Naive thymus-derived CD4-positive, alpha-beta T cell (primary cell): ENCODE measurements at regions not wholly inside any gene's neighbourhood (a gene's known extent, or its start where the extent isn't known, plus 50 kb on each side); places are given as distances from the start of the nearest gene placed in this dataset.

Source experiments
- ATAC-seq: fragments of 150-1000 bp; cut with Tn5 transposase; 2 replicates; pipeline ENCODE4 v1.10.0; 2021; ENCODE audit warnings: mild to moderate bottlenecking, moderate library complexity
- CTCF ChIA-PET: fragments of 350-600 bp; sonication (Branson Sonifier 250); formaldehyde crosslinking; loops from one replicate; lab custom pipeline; 2021; ENCODE audit warnings: antibody characterized with exemption; lab: Charles Lee
- POLR2A ChIA-PET: fragments of 350-600 bp; sonication (Branson Sonifier 250); formaldehyde crosslinking; loops from one replicate; lab custom pipeline; 2021; ENCODE audit warnings: antibody characterized with exemption, inconsistent platforms; lab: Charles Lee
- DNase-seq, 9 donors: peaks; one replicate each; pipeline versions ENCODE4 v3.0.0 to v3.0.0-alpha.2; 2020 to 2022; ENCODE audit warnings: mixed read lengths in 1 of 9
- H3K27ac ChIP-seq: one replicate; pipeline ENCODE4 v1.7.0; 2013; ENCODE audit warnings: mild to moderate bottlenecking, low read depth, low read length, moderate library complexity
- H3K27me3 ChIP-seq, 2 donors: one replicate each; pipeline ENCODE4 v1.7.0; 2013; ENCODE audit warnings: low read length in 2 of 2, mild to moderate bottlenecking in 2 of 2, moderate library complexity in 2 of 2; ENCODE audit not compliant: control insufficient read depth in 2 of 2, insufficient read depth in 2 of 2
- H3K36me3 ChIP-seq, 3 experiments: 1 replicate in 2 of 3; 2 replicates in 1 of 3; pipeline ENCODE4 v1.7.0; 2013; ENCODE audit warnings: low read length in 3 of 3, mild to moderate bottlenecking in 3 of 3, moderate library complexity in 1 of 3; ENCODE audit not compliant: insufficient read depth in 3 of 3, control insufficient read depth in 2 of 3
- H3K4me1 ChIP-seq, 2 donors: one replicate each; pipeline ENCODE4 v1.7.0; 2013; ENCODE audit warnings: low read length in 2 of 2, mild to moderate bottlenecking in 2 of 2, moderate library complexity in 1 of 2; ENCODE audit not compliant: control insufficient read depth in 2 of 2, insufficient read depth in 2 of 2
- H3K4me3 ChIP-seq: 2 replicates; pipeline ENCODE4 v1.7.0; 2013; ENCODE audit warnings: mild to moderate bottlenecking, low read length
- H3K9me3 ChIP-seq, 3 experiments: 1 replicate in 2 of 3; 2 replicates in 1 of 3; pipeline ENCODE4 v1.7.0; 2013; ENCODE audit warnings: low read length in 3 of 3; ENCODE audit not compliant: control insufficient read depth in 2 of 3
- H3K27ac Mint-ChIP-seq, 9 donors: one replicate each; pipeline ENCODE4 v1.8.0; 2020 to 2022; ENCODE audit warnings: mixed read lengths in 9 of 9, mild to moderate bottlenecking in 8 of 9, moderate library complexity in 5 of 9, inconsistent platforms in 2 of 9
- H3K27me3 Mint-ChIP-seq, 5 donors: one replicate each; pipeline ENCODE4 v1.8.0; 2021 to 2022; ENCODE audit warnings: mixed read lengths in 5 of 5, mild to moderate bottlenecking in 1 of 5
- H3K36me3 Mint-ChIP-seq, 5 donors: one replicate each; pipeline ENCODE4 v1.8.0; 2020 to 2022; ENCODE audit warnings: mixed read lengths in 5 of 5, mild to moderate bottlenecking in 3 of 5, inconsistent platforms in 1 of 5
- H3K4me1 Mint-ChIP-seq, 7 donors: one replicate each; pipeline ENCODE4 v1.8.0; 2020 to 2022; ENCODE audit warnings: mixed read lengths in 7 of 7, mild to moderate bottlenecking in 3 of 7, inconsistent platforms in 1 of 7
- H3K4me3 Mint-ChIP-seq, 10 donors: one replicate each; pipeline ENCODE4 v1.8.0; 2020 to 2022; ENCODE audit warnings: mild to moderate bottlenecking in 10 of 10, mixed read lengths in 10 of 10, moderate library complexity in 6 of 10, inconsistent platforms in 2 of 10
- H3K9me3 Mint-ChIP-seq, 11 donors: one replicate each; pipeline ENCODE4 v1.8.0; 2020 to 2022; ENCODE audit warnings: mixed read lengths in 11 of 11, mild to moderate bottlenecking in 4 of 11, inconsistent platforms in 1 of 11, moderate library complexity in 1 of 11
- intact Hi-C, 2 donors: fragments of 100-400 bp; cut with micrococcal nuclease; formaldehyde crosslinking; loops; one replicate each; pipeline ENCODE4 v1.15.1; 2023

DNA sequence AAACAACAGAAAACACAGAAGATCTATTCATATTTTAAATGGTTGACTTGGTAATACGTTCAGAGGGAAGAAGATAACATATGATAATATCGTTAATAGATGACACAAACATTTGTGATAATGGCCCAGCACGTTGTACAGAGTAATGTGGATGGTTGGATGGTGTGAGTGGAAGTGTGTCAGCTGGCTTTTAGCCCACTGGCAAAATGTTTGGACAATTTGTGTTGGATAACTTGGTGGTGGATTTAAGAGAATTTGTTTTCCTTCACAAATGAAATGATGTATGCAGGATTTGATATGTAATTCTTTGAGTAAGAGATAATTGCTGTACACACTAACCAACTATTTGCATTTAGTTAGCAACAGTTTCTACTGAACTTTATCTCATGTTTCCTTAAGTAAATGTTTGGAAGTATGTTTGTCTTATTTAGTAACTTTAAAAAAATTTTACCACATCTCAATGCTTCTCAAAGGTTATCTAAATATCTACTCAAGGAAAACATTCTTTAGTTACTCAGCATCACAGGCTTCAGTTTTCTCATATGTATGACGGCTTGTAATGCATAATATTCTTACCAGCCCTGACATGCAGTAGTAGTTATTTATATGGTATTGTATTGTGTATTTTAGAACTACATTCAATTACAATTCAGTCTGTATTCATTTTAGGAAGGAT lies 328.5 kb upstream of the GOLIM4 start:
- Histone ChIP-seq H3K9me3 (no peaks in the 10 kb centered on the region), H3K27ac (no peak overlapping the region), H3K27me3 (no peaks in the 10 kb centered on the region), H3K36me3 (no peaks in the 10 kb centered on the region), H3K4me3 (no peak overlapping the region), H3K4me1 (no peaks in the 10 kb centered on the region)
- intact Hi-C loops: no loop called here
- no peaks in the 10 kb centered on the region for H3K36me3 Mint-ChIP-seq
- ATAC-seq: no peak
- no peaks in the 10 kb centered on the region for H3K4me1 Mint-ChIP-seq
- H3K9me3 Mint-ChIP-seq: peaks cover 0 to 13% (median 0%) of the 10 kb centered on the region in 11 donors
- no peak overlapping the region for H3K4me3 Mint-ChIP-seq
- no peak for DNase-seq
- POLR2A ChIA-PET: no interaction called here
- CTCF ChIA-PET: no interaction called here
- H3K27ac Mint-ChIP-seq: no peak overlapping the region
- H3K27me3 Mint-ChIP-seq: no peaks in the 10 kb centered on the region

DNA sequence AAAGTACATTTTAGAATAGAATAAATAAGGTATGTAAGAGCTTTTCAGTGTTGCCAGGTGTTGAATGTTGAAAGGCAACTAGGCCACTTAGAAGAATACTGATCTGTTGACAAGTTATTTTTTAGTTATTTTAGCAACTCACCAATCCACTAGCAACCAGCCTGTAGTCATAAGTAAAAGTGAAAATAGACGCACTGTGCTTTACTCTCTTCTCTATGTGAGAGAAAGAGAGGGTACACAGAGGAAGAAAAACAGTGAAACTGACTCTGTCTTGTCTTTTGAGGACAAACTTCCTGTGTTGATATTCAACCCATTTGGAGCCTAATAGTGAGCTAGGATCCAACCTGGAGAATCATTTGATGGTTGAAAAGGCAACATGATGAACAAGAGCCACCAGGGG lies 327.1 kb upstream of the GOLIM4 start:
- Histone ChIP-seq H3K27me3 (no peaks in the 10 kb centered on the region), H3K36me3 (no peaks in the 10 kb centered on the region), H3K27ac (no peak overlapping the region), H3K4me1 (no peaks in the 10 kb centered on the region), H3K9me3 (no peaks in the 10 kb centered on the region), H3K4me3 (no peak overlapping the region)
- ATAC-seq (no peak), DNase-seq (no peak)
- H3K27me3 Mint-ChIP-seq: no peaks in the 10 kb centered on the region
- POLR2A ChIA-PET: no interaction called here
- H3K4me1 Mint-ChIP-seq: no peaks in the 10 kb centered on the region
- no peak overlapping the region for H3K4me3 Mint-ChIP-seq
- no peaks in the 10 kb centered on the region for H3K36me3 Mint-ChIP-seq
- H3K9me3 Mint-ChIP-seq: peaks cover 0 to 13% (median 0%) of the 10 kb centered on the region in 11 donors
- H3K27ac Mint-ChIP-seq: no peak overlapping the region
- CTCF ChIA-PET: no interaction called here
- intact Hi-C loops: no loop called here

DNA sequence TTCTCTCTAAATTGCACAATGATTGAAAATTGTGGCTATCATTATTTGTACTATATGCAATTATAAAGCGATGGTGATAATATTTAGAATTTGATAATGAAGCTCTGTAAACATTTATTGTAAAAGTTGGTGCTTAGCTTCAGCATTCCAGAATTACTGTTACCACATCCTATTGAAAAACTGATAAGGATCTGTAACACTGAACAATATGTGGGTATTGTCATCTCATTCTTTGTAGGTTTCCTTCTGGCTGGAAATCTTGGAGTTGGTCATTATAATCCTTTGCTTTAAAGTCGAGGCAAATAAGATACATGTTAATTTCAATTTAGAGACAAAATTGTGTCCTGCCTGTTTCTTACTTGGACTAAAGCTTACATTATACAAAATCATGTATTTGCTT lies 323.4 kb upstream of the GOLIM4 start:
- H3K27ac ChIP-seq: no peak overlapping the region
- Mint-ChIP-seq H3K9me3 (peaks cover 0 to 8% (median 2%) of the 10 kb centered on the region in 11 donors), H3K27me3 (no peaks in the 10 kb centered on the region), H3K27ac (no peak overlapping the region), H3K4me1 (no peaks in the 10 kb centered on the region), H3K36me3 (no peaks in the 10 kb centered on the region), H3K4me3 (no peak overlapping the region)
- ChIA-PET POLR2A (no interaction called here), CTCF (no interaction called here)
- DNase-seq (no peak), ATAC-seq (no peak)
- no peaks in the 10 kb centered on the region for H3K9me3 ChIP-seq
- no peak overlapping the region for H3K4me3 ChIP-seq
- no peaks in the 10 kb centered on the region for H3K36me3 ChIP-seq
- no peaks in the 10 kb centered on the region for H3K4me1 ChIP-seq
- H3K27me3 ChIP-seq: no peaks in the 10 kb centered on the region
- intact Hi-C loops: no loop called here

DNA sequence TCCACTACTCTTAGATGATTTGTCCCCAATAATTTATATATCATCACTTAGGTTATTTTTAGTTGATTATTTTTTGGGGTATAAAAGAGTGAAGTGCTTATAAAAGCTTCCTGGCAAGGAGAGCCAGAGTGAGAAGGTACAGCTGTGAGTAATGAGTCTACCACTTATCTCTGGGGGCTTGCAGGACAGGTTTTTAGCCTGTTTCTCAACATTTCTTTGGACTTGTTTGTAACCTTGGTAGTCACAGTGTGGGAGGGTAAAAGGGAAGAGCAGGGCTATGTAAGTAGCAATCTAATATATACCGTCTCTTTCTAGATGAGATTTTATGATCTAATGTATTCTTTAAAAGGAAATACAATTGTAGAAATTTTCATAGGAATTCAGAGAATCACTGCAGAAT lies 321.3 kb upstream of the GOLIM4 start:
- intact Hi-C loops: no loop called here
- Mint-ChIP-seq H3K4me1 (no peaks in the 10 kb centered on the region), H3K9me3 (peaks cover 0 to 6% (median 1%) of the 10 kb centered on the region in 11 donors), H3K27me3 (no peaks in the 10 kb centered on the region), H3K36me3 (no peaks in the 10 kb centered on the region), H3K27ac (no peak overlapping the region), H3K4me3 (no peak overlapping the region)
- CTCF ChIA-PET: no interaction called here
- Histone ChIP-seq H3K27me3 (no peaks in the 10 kb centered on the region), H3K27ac (no peak overlapping the region), H3K4me3 (no peak overlapping the region), H3K9me3 (no peaks in the 10 kb centered on the region), H3K36me3 (no peaks in the 10 kb centered on the region), H3K4me1 (no peaks in the 10 kb centered on the region)
- POLR2A ChIA-PET: no interaction called here
- DNase-seq (no peak), ATAC-seq (no peak)

DNA sequence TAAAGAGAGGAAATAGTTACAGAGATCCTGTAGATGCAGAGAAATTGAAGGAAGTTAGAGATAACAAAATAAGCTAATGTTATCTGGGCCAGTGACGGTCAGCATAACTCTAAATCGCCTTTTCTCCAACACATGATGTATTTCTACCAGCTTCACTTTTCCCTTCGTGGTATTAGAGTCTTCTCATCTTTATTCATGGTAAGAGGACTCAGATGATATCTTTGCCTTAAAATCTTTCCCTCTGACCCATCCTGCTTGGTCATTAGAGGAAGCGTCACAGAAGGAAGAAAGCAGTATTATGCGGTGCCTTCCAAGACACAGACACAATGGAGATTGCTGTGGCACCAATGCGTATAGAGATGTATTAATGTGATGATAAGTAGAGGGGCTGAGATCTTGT lies 320.7 kb upstream of the GOLIM4 start:
- intact Hi-C loops: no loop called here
- Mint-ChIP-seq H3K9me3 (peaks cover 0 to 6% (median 1%) of the 10 kb centered on the region in 11 donors), H3K4me3 (no peak overlapping the region), H3K27ac (no peak overlapping the region), H3K4me1 (no peaks in the 10 kb centered on the region), H3K27me3 (no peaks in the 10 kb centered on the region), H3K36me3 (no peaks in the 10 kb centered on the region)
- ATAC-seq: no peak
- no peaks in the 10 kb centered on the region for H3K4me1 ChIP-seq
- H3K27me3 ChIP-seq: no peaks in the 10 kb centered on the region
- no peak overlapping the region for H3K27ac ChIP-seq
- H3K4me3 ChIP-seq: no peak overlapping the region
- no peak for DNase-seq
- POLR2A ChIA-PET: no interaction called here
- CTCF ChIA-PET: no interaction called here
- no peaks in the 10 kb centered on the region for H3K36me3 ChIP-seq
- H3K9me3 ChIP-seq: no peaks in the 10 kb centered on the region

DNA sequence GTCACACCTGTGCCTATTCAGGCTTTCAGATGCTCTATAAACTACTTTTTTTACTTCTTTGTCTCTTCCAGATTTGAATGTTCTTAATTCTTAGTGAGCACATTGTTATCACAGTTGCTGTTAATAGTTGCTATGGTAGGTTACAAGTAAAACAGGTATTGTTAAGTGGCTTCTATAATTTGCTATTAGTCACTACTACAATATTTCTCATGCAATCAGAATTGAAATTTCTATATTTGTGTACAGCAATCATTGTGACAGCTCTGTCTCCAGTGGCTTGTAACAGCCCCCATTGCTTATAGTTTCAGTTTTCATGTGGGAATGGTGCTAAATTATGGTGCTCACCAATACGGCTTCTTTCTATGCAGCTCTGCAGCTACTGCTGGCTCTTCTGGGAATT lies 318.4 kb upstream of the GOLIM4 start:
- Mint-ChIP-seq H3K36me3 (no peaks in the 10 kb centered on the region), H3K27ac (no peak overlapping the region), H3K9me3 (peaks cover 0 to 16% (median 4%) of the 10 kb centered on the region in 11 donors), H3K27me3 (no peaks in the 10 kb centered on the region), H3K4me3 (no peak overlapping the region), H3K4me1 (no peaks in the 10 kb centered on the region)
- POLR2A ChIA-PET: no interaction called here
- no peaks in the 10 kb centered on the region for H3K36me3 ChIP-seq
- H3K4me1 ChIP-seq: no peaks in the 10 kb centered on the region
- H3K4me3 ChIP-seq: no peak overlapping the region
- intact Hi-C loops: no loop called here
- CTCF ChIA-PET: no interaction called here
- H3K27me3 ChIP-seq: no peaks in the 10 kb centered on the region
- no peaks in the 10 kb centered on the region for H3K9me3 ChIP-seq
- ATAC-seq: no peak
- no peak overlapping the region for H3K27ac ChIP-seq
- no peak for DNase-seq

DNA sequence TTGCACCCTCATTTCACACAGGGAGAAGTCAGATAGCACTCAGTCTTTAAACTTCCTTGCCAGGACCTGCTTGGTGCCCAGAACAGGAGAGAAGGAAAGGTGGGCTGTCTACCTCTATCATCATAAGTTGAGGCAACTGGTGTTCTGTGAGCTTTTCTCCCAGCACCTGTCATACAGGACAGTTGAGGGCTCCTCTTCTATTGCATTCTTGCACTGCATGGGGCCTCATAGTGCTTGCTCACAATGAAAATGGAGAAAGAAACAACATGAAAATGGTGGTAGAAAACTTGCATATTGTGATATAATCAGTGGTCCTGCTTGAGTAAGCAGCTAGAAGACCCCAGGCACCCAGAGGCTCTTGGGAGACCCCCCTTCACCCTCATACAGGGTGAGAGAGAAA lies 311.7 kb upstream of the GOLIM4 start:
- DNase-seq (no peak), ATAC-seq (no peak)
- Mint-ChIP-seq H3K9me3 (peaks cover 0 to 11% (median 4%) of the 10 kb centered on the region in 11 donors), H3K4me1 (no peaks in the 10 kb centered on the region), H3K36me3 (no peaks in the 10 kb centered on the region), H3K27me3 (no peaks in the 10 kb centered on the region), H3K4me3 (no peak overlapping the region), H3K27ac (no peak overlapping the region)
- CTCF ChIA-PET: no interaction called here
- POLR2A ChIA-PET: no interaction called here
- no peaks in the 10 kb centered on the region for H3K9me3 ChIP-seq
- intact Hi-C loops: no loop called here
- no peak overlapping the region for H3K4me3 ChIP-seq
- no peaks in the 10 kb centered on the region for H3K36me3 ChIP-seq
- no peak overlapping the region for H3K27ac ChIP-seq
- no peaks in the 10 kb centered on the region for H3K4me1 ChIP-seq
- no peaks in the 10 kb centered on the region for H3K27me3 ChIP-seq
